Caco-2 (cell line): ENCODE measurements at regions not wholly inside any gene's neighbourhood (a gene's known extent, or its start where the extent isn't known, plus 50 kb on each side); places are given as distances from the start of the nearest gene placed in this dataset.

Experiments used
- BruUV-seq: library from RNA; stranded (reverse); fragments of 400-500 nt; replicated peaks from 2 replicates; lab custom pipeline; 2021; lab: Mats Ljungman, UMichigan
- CTCF ChIA-PET: fragments of 300-600 bp; sonication (Branson Sonifier 250); formaldehyde crosslinking; loops from one replicate; lab custom pipeline; 2022; ENCODE audit warnings: antibody characterized with exemption; lab: Charles Lee
- POLR2A ChIA-PET: fragments of 300-600 bp; sonication (Branson Sonifier 250); formaldehyde crosslinking; loops from one replicate; lab custom pipeline; 2022; ENCODE audit warnings: antibody characterized with exemption; lab: Charles Lee
- DNase-seq, 2 experiments: peaks; one replicate each; pipeline versions ENCODE4 v3.0.0 to v3.0.0-alpha.2; 2020 to 2022
- H3K27me3 ChIP-seq: replicated peaks from 2 replicates; pipeline ENCODE4 v1.6.0; 2011; ENCODE audit warnings: low read length; ENCODE audit not compliant: control insufficient read depth, insufficient read depth
- H3K36me3 ChIP-seq: 2 replicates; pipeline ENCODE4 v1.5.1; 2011; ENCODE audit warnings: low read length; ENCODE audit not compliant: control insufficient read depth, insufficient read depth
- H3K4me1 ChIP-seq: fragments of 250-450 bp; sonication (Bioruptor Pico); 2 replicates; pipeline ENCODE4 v1.5.1; 2020; ENCODE audit warnings: mild to moderate bottlenecking
- H3K4me3 ChIP-seq: 2 replicates; pipeline ENCODE4 v1.5.1; 2011; ENCODE audit warnings: low read depth, mild to moderate bottlenecking, control low read depth, low read length
- H3K9me3 ChIP-seq: fragments of 250-450 bp; sonication (Bioruptor Pico); 2 replicates; pipeline ENCODE4 v1.5.1; 2020; ENCODE audit warnings: mild to moderate bottlenecking, moderate library complexity
- H3K27ac Mint-ChIP-seq: one replicate; pipeline ENCODE4 v1.8.0; 2022; ENCODE audit warnings: mixed read lengths; ENCODE audit not compliant: unreplicated experiment
- H3K27me3 Mint-ChIP-seq: one replicate; pipeline ENCODE4 v1.8.0; 2022; ENCODE audit warnings: mixed read lengths; ENCODE audit not compliant: insufficient read depth, unreplicated experiment
- H3K36me3 Mint-ChIP-seq: one replicate; pipeline ENCODE4 v1.8.0; 2022; ENCODE audit warnings: mild to moderate bottlenecking, mixed read lengths; ENCODE audit not compliant: insufficient read depth, unreplicated experiment
- H3K4me1 Mint-ChIP-seq: one replicate; pipeline ENCODE4 v1.8.0; 2022; ENCODE audit warnings: low read depth, mixed read lengths; ENCODE audit not compliant: unreplicated experiment
- H3K4me3 Mint-ChIP-seq: one replicate; pipeline ENCODE4 v1.8.0; 2022; ENCODE audit warnings: mild to moderate bottlenecking, moderate library complexity, mixed read lengths; ENCODE audit not compliant: unreplicated experiment
- H3K9me3 Mint-ChIP-seq: one replicate; pipeline ENCODE4 v1.8.0; 2022; ENCODE audit warnings: mixed read lengths; ENCODE audit not compliant: unreplicated experiment
- intact Hi-C: fragments of 100-400 bp; cut with micrococcal nuclease; formaldehyde crosslinking; loops from one replicate; pipeline ENCODE4 v1.10.0; 2022; ENCODE audit not compliant: unreplicated experiment
- TF ChIP-seq, protein P1 (sequence below), 2 experiments: fragments of 200-600 bp in 1 of 2; IDR thresholded peaks; 1 replicate in 1 of 2; 2 replicates in 1 of 2; pipeline versions ENCODE4 v1.5.1 to v1.8.0; 2011 to 2022; ENCODE audit warnings: antibody characterized with exemption in 1 of 2, control low read depth in 1 of 2, inconsistent platforms in 1 of 2, low read depth in 1 of 2, low read length in 1 of 2, mild to moderate bottlenecking in 1 of 2, moderate library complexity in 1 of 2; ENCODE audit not compliant: insufficient read depth in 1 of 2, severe bottlenecking in 1 of 2, unreplicated experiment in 1 of 2

- CTCF ChIA-PET = no interaction called here
- H3K4me1 ChIP-seq = no peaks in the 10 kb centered on the region
- Mint-ChIP-seq H3K27ac (no peak overlapping the region), H3K27me3 (peaks cover 3% of the 10 kb centered on the region), H3K36me3 (no peaks in the 10 kb centered on the region), H3K4me1 (peaks cover 6% of the 10 kb centered on the region), H3K4me3 (no peak overlapping the region), H3K9me3 (no peaks in the 10 kb centered on the region)
- no peaks in the 10 kb centered on the region for H3K36me3 ChIP-seq
- H3K27me3 ChIP-seq = no peaks in the 10 kb centered on the region
- no TSS peak for BruUV-seq
- DNase-seq = no peak
- TF ChIP-seq, protein P1, sequence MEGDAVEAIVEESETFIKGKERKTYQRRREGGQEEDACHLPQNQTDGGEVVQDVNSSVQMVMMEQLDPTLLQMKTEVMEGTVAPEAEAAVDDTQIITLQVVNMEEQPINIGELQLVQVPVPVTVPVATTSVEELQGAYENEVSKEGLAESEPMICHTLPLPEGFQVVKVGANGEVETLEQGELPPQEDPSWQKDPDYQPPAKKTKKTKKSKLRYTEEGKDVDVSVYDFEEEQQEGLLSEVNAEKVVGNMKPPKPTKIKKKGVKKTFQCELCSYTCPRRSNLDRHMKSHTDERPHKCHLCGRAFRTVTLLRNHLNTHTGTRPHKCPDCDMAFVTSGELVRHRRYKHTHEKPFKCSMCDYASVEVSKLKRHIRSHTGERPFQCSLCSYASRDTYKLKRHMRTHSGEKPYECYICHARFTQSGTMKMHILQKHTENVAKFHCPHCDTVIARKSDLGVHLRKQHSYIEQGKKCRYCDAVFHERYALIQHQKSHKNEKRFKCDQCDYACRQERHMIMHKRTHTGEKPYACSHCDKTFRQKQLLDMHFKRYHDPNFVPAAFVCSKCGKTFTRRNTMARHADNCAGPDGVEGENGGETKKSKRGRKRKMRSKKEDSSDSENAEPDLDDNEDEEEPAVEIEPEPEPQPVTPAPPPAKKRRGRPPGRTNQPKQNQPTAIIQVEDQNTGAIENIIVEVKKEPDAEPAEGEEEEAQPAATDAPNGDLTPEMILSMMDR (IDR thresholded peaks at IDR 0.05; ENCODE audit: insufficient read depth in 1 of 2, low read depth in 1 of 2, low read length in 1 of 2, severe bottlenecking in 1 of 2, unreplicated experiment in 1 of 2) = no peak
- POLR2A ChIA-PET = no interaction called here
- H3K4me3 ChIP-seq = no peak overlapping the region
- H3K9me3 ChIP-seq = no peaks in the 10 kb centered on the region
- intact Hi-C loops = no loop called here
Measured at GRCh38 chr13:59172076-59172475, 991.7 kb downstream of the DIAPH3 start.

GRCh38 chr13:59176775-59177174 is 987.0 kb downstream of the DIAPH3 start:
- BruUV-seq = no TSS peak
- no peaks in the 10 kb centered on the region for H3K9me3 ChIP-seq
- no peak overlapping the region for H3K4me3 ChIP-seq
- no peaks in the 10 kb centered on the region for H3K9me3 Mint-ChIP-seq
- no peaks in the 10 kb centered on the region for H3K4me1 Mint-ChIP-seq
- H3K36me3 Mint-ChIP-seq = no peaks in the 10 kb centered on the region
- no peaks in the 10 kb centered on the region for H3K36me3 ChIP-seq
- intact Hi-C loops = loop anchor here (2.0 kb wide), 1 partner anchor 142 kb away; no protein-coding TSS in a partner anchor
- TF ChIP-seq, protein P1 (IDR thresholded peaks at IDR 0.05; ENCODE audit: insufficient read depth in 1 of 2, low read depth in 1 of 2, low read length in 1 of 2, severe bottlenecking in 1 of 2, unreplicated experiment in 1 of 2) = peak; percentile 42 to 54
- CTCF ChIA-PET = no interaction called here
- no peaks in the 10 kb centered on the region for H3K27me3 Mint-ChIP-seq
- POLR2A ChIA-PET = no interaction called here
- H3K27me3 ChIP-seq = no peaks in the 10 kb centered on the region
- no peaks in the 10 kb centered on the region for H3K4me1 ChIP-seq
- peak in 1 of 2 experiments; percentile 12 for DNase-seq
- H3K27ac Mint-ChIP-seq = no peak overlapping the region
- H3K4me3 Mint-ChIP-seq = no peak overlapping the region

- no peaks in the 10 kb centered on the region for H3K4me1 Mint-ChIP-seq
- no peak overlapping the region for H3K27ac Mint-ChIP-seq
- ChIA-PET POLR2A (no interaction called here), CTCF (no interaction called here)
- H3K4me3 Mint-ChIP-seq = no peak overlapping the region
- intact Hi-C loops = loop anchor here (2.0 kb wide), 1 partner anchor 500 kb away; no protein-coding TSS in a partner anchor
- Histone ChIP-seq H3K4me1 (no peaks in the 10 kb centered on the region), H3K36me3 (no peaks in the 10 kb centered on the region), H3K4me3 (no peak overlapping the region), H3K9me3 (no peaks in the 10 kb centered on the region), H3K27me3 (no peaks in the 10 kb centered on the region)
- TF ChIP-seq, protein P1 (IDR thresholded peaks at IDR 0.05; ENCODE audit: insufficient read depth in 1 of 2, low read depth in 1 of 2, low read length in 1 of 2, severe bottlenecking in 1 of 2, unreplicated experiment in 1 of 2) = peak; percentile 36 to 41
- BruUV-seq = no TSS peak
- H3K27me3 Mint-ChIP-seq = no peaks in the 10 kb centered on the region
- DNase-seq = no peak
- H3K9me3 Mint-ChIP-seq = no peaks in the 10 kb centered on the region
- no peaks in the 10 kb centered on the region for H3K36me3 Mint-ChIP-seq
Measured at GRCh38 chr13:59178344-59178743, 985.4 kb downstream of the DIAPH3 start.
